HG02973 (cell line): ENCODE measurements at regions not wholly inside any gene's neighbourhood (a gene's known extent, or its start where the extent isn't known, plus 50 kb on each side); places are given as distances from the start of the nearest gene placed in this dataset.

Experiments
- ATAC-seq: cut with Tn5 transposase; IDR thresholded peaks from one replicate; pipeline ENCODE4 v1.9.1; 2021; ENCODE audit warnings: moderate library complexity; ENCODE audit not compliant: unreplicated experiment

DNA sequence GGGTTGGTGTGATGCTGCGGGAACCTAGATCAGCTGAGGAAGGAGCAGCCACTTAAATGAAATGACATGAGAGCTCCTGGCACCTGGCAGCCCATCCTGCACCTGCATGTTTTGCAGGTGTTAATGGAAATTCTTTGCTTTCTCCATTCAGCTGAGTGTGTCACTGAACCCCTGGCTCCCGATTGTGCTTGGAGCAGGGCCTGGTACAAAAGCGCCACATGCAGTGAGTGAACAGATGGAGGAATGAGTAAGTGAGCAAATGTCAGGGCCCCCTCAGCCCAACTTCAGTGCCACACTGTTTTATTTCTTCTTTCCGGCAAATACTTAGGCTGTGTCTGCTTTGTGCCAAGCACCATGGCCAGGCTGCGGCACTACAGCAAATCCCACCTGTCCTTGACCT is 132.2 kb downstream of the ASB7 start:
- no peak for ATAC-seq

DNA sequence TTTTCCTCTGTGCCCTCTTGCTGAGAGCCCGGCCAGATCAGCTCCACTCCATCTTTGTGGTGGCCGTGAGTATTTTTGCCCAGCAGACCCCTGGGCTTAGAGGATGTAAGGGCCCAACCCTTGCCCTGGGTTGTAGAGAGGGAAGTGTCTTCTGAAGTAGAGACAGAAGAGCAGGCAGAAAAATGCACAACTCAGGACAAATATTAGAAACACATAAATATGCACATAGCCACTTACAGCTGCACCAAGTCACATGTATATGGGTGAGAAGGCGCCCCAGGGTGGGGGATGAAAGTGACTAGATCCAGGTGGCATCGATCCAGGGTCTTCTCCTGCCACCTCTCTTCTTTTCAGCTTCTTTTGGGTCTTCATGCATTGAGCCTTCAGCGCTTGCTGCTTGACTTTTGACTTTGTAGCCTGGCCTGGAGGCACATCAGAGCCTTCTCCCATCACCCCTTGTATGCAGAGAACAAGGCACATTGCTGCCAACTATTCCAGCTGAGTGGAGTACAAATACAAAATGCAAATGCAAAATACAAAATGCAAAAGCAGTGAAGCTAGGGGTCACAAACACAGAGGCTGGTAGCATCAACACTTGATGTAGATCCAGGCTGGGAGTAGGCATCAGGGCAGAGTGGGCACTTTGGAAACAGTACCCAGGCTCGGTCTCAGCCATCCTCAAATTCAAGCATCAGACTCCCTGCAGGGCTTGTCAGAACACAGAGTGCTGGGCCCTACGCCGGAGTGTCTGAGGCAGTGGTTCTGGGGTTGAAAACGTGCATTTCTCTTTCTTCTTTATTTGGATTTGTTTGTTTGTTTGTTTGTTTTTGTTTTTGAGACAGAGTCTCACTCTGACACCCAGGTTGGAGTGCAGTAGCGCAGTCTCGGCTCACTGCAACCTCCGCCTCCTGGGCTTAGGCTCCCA is 133.0 kb downstream of the ASB7 start:
- no peak for ATAC-seq

DNA sequence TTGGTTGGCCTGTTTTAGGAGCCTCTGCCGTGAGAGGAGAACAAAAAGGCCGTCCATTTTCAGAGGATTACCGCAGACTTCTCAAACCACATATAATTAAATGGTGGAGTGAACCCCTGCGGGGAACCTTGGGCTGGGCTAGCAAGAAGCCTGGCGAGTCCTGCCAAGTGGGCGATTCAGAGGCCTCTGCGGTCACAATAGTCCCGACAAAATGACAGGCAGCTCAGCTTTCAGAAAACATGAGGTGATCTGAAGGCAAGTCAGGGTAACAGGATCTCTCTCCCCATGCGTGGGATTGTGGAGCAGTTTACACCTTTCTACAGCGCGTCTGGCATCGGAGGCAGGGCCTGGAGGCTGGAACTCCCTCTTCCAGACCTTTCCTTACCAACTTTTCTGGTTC is 134.8 kb downstream of the ASB7 start:
- no peak for ATAC-seq

DNA sequence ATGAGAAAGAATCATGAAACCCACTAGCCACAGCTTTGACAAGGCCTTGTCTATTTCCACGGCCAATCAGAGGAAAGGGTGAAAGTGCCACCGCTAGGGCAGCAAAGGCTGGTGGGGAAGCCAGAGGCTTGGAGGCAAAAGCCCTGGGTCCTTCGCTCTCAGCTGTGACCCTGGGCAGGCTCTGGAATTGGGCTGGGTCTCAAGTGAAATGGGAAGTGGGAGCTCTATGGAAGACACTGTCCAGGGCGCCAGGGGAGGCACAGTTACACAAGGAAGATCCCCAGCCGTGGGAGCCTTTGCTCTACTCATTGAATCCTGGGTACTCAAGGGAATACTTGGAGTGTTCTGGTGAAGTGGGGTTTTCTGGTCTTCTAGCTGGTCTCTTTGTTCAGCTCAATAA is 136.2 kb downstream of the ASB7 start:
- no peak for ATAC-seq

DNA sequence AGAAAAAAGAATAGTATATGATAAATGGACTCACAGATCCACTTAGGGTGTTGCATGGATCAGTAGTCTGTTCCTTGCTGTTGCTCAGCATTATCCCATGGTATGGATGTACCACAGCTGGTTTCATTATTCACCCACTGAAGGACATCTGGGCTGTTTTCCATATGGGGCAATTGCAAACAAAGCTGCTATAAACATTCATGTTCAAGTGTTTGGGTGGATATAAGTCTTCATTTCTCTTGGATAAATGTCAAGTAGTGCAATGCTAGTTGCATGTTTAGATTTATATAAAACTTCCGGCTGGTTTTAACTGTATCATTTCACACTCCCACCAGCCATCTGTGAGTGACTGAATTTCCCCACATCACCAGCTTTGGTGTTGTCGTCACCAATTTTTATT is 137.7 kb downstream of the ASB7 start:
- ATAC-seq = no peak

DNA sequence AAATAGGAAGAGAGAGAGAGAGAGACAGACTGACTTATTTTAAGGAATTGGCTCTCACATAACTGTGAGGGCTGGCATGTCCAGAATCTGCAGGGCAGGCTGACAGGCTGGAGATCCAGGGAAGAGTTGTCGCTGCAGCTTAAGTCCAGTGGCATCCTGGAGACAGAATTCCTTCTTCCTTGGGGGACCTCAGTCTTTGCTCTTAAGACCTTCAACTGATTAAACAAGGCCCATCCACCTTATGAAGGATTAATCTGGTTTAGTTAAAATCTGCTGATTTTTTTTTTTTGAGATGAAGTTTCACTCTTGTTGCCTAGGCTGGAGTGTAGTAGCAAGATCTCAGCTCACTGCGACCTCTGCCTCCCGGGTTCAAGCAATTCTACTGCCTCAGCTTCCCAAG is 128.0 kb upstream of the ALDH1A3 start:
- no peak for ATAC-seq

DNA sequence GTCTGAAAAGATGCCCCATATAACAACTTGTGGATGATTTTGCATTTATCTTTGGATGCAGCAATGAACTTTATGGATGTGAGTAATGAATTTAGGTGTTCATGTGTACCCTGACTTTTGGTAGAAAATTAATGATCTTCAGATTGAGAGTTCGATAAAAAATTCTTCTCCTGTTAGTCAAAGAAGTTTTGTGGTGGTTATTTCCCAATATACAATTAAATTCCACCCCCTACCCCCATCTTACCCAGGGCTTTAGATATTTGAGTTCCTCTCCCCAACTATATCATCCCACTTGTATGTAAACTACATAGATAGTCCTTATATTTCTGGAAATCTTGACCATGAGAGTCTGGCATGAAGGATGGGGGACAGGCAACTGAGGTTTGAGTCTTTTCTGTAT is 126.1 kb upstream of the ALDH1A3 start:
- ATAC-seq = no peak

DNA sequence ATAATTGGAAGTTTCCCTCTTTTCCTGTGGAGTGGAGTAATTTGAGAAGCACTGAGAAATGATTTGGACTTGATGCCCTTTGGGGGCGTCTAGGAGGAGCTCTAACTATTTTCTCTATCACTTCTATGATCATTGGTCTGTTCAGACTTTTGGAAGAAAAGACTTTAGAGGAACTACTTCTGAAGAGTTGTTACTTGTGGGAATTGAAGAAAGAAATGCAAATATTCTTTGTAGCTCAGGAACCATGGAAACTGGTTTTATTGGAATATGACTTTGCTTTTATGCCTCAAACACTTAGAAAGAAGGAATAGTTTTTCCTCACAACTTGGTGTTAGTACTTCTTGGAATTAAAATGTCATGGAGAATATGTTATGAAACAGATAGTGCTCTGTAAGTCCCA is 122.0 kb upstream of the ALDH1A3 start:
- ATAC-seq = no peak

DNA sequence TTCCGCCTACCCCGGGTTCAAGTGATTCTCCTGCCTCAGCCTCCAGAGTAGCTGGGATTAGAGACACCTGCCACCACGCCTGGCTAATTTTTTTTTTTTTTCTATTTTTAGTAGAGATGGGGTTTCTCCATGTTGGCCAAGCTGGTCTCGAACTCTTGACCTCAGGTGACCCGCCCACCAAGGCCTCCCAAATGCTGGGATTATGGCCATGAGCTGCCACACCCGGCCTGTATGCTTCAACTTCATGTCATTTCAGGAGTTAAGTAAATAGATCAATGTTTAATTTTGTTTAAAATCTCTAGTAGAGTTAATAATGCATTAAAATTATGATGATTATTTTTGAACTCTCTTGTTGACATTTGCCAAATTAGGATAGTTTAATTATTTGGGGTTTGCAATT is 121.1 kb upstream of the ALDH1A3 start:
- ATAC-seq = no peak

DNA sequence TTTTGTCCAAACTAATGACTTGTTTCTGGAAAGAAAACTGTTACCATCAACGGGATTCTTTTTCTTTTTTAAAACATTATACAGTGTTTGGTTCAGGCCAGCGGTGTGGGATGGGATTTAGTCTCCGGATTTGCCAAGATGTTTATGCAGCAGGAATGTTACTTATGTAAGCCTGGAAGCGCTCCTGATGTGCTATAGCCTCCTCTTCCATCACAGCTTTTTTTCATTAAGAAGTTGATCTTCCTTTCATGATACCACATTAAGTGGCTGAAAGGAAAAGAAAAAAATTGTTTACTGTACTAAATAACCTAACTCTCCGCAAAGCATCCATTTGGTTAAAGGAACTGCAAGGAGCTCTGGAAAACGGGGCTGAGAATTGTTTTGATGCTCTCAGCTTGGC is 120.5 kb upstream of the ALDH1A3 start:
- no peak for ATAC-seq

DNA sequence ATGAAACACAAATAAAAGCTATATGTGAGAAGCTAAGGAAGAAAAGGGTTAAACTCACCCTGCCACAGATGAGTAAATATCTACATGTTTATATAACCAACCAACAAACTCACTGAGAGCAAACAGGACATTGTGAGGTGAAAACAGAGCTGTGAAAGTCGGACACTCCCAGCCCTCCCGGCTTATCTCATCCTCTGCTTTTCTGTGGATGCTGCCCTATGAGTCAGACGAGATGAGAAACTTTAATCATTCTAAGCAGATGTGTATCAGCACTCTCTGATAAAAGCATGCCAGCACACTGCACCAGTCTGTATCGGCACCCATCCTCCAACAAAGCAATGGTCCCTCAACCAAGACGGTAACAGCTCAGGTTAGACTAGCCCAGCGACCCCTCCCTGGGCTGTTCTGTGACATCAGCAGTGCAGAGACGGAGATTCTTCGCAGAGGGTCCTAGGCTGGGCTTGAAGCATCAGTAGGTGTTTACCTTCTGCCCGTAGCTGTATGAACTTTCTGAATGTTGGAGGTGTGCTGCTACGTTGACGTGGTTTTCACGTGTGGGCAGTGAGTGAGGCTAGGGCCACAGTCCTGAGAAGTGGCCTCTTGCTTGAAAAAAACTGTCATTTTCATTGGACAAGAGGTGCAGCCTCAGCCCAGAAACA is 119.8 kb upstream of the ALDH1A3 start:
- no peak for ATAC-seq

DNA sequence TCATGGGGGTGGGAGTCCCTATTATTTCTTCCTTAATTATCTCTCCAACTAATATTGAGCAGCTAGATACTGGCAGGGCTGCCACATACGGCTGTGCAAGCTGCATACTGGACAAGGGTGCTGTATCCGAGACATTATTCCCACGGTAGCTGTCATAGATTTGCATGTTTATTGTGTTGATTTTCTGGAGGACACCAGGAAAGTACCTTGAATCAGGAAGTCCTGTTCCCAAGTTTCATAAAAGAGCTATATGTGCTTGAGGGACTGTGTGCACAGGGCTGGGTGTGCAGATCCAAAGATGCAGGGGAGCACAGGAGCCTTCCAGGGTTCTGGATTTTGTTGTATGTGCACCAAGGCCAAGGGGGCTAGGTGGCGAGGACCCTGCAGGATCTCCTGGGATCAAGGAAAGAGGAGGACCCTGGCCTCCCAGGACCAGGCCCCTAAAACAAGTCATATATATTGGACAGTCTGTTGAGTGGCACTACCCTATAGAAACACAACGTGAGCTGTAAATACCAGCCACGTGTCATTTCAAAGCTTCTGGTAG is 119.2 kb upstream of the ALDH1A3 start:
- no peak for ATAC-seq

DNA sequence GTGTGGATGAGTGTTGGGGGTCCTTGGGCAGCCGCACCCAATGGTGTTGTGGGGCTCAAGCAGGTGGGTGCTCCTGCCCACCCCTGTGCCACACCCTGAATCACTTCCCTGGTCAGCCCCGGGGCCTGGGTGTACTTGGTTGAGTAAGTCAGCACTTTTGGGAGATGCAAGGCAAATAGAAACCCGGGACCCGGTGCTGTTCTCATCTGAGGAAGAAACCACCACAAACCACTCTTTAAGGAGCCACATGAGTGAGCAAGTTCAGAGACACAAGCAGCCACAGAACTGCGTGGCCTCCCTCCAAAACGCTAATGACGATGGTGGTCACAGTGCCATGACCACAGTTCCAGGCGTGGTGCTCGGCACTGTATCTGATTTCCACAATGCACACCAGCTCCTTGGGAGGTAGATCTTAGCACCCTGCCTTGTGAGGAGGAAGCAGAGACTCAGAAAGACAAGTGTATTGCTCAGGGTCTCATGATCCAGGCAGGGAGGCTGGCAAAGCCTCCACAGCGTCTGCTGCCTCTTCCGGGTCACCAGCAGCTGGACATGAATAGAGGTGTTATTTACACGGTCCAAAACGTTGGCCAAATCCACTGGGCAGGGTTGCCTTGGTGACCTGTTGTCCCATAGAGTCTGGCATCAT is 118.2 kb upstream of the ALDH1A3 start:
- ATAC-seq = no peak

DNA sequence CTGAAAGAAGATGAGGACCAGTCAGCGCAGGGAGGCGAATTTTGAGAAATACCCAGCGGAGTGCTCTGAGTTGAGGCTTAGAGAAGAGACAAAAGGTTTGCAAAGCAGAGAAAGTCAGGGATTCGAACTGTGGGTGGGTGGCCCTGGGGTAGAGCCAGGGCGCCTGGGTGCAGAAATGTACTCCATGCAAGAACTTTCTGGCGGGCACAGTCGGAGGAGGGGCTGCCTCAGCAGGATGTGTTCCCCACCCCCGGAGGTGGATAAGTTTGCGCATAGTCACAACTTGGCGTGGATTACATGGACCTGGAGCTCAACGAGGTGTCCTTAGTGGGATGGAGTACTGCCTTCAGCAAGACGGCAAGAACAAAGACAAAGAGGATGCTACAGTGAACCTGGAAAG is 117.3 kb upstream of the ALDH1A3 start:
- no peak for ATAC-seq

DNA sequence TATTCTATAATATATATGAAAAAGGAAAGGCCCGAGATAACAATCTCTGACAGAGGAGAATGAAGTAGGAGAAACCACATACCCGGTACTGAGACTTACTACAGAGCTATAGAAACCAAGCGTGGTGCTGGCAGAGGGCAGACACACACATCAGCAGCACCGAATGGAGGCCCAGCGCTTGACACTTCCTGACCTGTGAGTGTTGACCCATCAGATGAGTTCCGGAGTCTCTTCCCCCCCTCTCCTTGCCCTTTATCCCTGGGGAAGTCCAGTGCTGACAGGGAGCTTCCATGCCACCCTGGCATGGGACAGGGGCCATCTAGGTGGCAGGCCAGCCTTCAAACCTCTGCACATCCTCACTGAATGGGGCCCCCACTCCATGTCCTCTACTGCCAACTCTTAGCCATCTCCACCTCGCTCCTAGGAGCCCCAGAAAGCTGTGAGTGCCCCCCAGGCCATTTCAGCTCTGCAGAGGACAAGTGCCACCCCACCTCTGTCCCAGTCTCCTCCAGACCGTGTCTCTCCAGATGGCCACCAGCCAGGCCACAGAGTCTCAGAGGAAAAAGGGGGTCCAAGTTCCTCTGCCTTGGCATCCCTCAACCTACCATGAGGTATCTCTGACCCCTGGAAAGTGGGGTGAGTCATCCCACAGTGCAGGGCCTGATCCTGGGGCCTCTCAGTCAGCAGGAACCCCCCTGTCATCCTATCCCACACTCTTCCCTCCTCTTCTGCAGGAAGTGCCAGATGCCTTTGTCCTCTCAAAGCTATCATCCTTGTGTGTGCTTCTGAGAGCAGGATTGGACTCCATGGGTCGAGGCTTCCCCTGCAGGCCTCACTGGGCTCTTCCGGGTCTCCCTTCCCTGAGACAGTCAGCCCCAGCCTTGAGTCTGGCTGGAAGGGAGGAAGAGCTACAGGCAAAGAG is 116.5 kb upstream of the ALDH1A3 start:
- ATAC-seq = no peak

DNA sequence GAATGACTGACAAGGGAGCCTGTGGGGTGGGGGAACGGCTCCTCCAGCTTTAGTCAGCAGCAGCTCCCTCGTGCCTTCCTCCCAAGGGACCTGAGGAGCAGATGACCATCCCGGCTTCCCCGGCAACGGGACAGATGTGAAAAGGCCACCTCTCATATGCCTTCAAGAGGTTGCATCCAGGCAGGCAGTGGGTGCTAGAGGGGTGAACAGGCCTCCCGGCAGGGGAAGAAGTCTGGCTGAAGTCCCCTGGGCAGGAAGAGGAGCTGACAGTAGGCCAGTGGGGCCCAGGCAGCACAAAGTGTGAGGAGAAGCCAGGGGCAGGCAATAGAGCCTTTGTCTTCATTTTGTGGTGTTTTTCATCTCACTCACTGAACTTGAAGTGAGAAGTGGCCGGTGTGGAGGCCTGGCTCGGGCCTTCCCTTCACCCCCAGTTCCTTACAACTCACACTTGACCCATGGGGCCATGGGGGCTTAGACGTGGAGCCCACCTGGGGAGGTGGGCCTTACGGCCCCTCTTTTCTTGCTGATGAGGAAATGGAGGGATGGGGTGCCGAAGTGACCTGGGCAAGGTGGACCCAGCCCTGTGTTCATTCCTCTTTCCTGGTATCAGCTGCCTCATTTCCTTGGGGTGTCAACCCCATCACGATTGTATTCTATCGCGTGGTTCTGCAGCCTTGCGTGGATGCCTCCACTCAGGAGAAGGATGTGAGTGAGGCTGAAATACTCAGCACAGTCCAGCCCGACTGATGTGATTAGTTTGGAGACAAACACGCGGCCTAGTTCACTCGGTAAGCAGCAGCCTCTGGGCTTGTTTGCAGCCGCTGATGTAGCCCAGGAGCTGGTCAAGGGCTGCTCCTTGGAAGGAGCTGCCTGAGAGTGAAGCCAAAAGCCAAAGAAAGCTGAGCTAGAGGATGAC is 115.5 kb upstream of the ALDH1A3 start:
- ATAC-seq = no peak

DNA sequence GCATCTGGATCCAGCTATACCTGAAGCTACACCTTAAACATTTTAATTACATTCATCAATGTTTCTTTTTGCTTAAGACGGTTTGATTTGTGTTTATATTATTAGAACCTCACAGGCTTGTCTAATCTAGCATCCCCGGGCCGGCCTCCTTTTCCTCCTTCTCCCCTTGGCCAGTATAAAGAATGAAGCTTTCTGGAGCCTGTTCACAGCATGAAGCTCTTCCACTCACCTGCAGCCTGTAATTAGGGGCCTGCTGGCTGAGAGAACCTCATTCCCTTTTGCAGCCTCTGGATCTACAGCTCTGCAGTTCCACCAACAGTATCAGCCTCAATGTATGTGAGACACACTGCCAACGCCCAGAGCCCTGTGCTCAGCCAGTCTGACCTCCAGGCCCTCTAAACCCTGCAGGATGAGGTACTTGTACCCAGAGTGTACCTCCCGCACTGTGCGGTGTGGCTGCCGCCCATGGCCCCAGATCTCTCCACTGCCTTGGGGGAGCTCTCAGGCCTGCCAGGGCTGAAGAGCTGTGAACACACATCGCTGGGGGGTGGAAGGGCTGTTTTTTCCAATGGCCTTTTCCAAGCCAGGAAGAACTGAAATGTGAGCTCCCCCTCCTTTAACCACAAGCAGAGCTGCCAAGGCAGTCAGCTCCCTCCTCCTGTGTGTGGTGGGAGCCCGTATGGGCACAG is 114.7 kb upstream of the ALDH1A3 start:
- no peak for ATAC-seq

DNA sequence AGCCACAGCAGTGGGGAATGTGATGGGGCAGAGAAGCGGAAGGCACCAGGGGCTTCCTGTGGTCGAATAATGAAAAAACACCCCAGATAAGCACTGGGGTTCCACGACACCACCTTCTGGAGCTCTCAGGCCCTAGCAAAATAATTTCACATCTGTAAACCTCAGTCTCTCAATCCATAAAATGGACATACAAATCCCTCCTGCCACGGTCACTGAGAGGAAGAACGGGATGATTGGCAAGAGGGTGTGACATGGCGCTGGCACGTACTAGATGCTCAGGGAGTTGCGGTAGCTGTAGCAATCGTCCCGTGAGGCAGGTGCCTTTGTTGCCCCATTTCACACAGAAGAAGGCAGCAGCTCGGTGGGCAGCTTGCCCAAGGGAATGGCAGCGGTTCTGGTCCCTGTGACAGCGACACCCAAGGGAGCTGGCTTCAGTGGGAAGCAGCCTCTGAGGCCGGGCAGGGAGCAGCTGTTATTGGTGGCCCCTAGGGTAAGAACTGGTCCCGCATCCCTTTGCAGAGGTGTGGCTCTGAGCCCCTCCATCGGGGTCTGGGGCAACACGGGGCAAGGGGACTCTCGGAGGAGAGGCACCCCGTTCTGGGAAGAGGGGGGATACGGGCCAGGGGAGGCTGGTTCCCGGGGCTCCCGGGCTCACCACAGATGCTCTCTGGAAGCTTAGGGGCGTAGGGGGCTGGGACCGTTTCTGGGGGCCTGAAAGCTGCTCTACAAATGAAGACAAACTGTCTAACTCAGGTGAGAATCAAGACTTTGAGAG is 114.0 kb upstream of the ALDH1A3 start:
- no peak for ATAC-seq
